ENCODE measurements at regions not wholly inside any gene's neighbourhood (a gene's known extent, or its start where the extent isn't known, plus 50 kb on each side); places are given as distances from the start of the nearest gene placed in this dataset.

GRCh38 chr5:175606409-175606808 is 51.5 kb upstream of the HRH2 start:
- CTCF ChIA-PET: no interaction called here
- POLR2A ChIA-PET: no interaction called here
- TF ChIP-seq FOS (IDR thresholded peaks at IDR 0.05; ENCODE audit: borderline replicate concordance, insufficient read depth, low read length) (no peak), EZH2 (IDR thresholded peaks at IDR 0.05; ENCODE audit: borderline replicate concordance, low read depth, low read length, severe bottlenecking) (no peak), GATA2 (IDR thresholded peaks at IDR 0.05; ENCODE audit: insufficient read depth, insufficient read length, low read depth, low read length) (no peak), MYC (IDR thresholded peaks at IDR 0.05; ENCODE audit: low read depth, low read length) (no peak), POLR2AphosphoS5 (IDR thresholded peaks at IDR 0.05; ENCODE audit: insufficient read depth, low read depth, low read length) (no peak), POLR2A (IDR thresholded peaks at IDR 0.05; ENCODE audit: low read depth, low read length) (no peak), JUN (IDR thresholded peaks at IDR 0.05; ENCODE audit: borderline replicate concordance, insufficient read depth, insufficient read length, low read depth) (no peak), CTCF (IDR thresholded peaks at IDR 0.05; ENCODE audit: extremely low read depth in 1 of 2, insufficient read depth in 1 of 2, low read depth in 1 of 2, low read length in 2 of 2) (no peak), MAX (IDR thresholded peaks at IDR 0.05; ENCODE audit: insufficient read depth, insufficient read length) (no peak)
- Histone ChIP-seq H3K27ac (ENCODE audit: insufficient read depth, low read depth, low read length) (no peak overlapping the region), H3K9me3 (replicated peaks; ENCODE audit: control insufficient read depth, insufficient read depth, low read length) (peaks cover 5% of the 10 kb centered on the region), H3K79me2 (ENCODE audit: control insufficient read depth, insufficient read depth, low read length) (no peaks in the 10 kb centered on the region), H3K4me1 (ENCODE audit: control insufficient read depth, extremely low read depth, insufficient read depth, low read length) (no peaks in the 10 kb centered on the region), H3K4me3 (replicated peaks in 1 of 3; ENCODE audit: insufficient read depth in 1 of 3, low read depth in 1 of 3, low read length in 3 of 3) (no peak overlapping the region), H3K36me3 (ENCODE audit: control insufficient read depth in 2 of 2, extremely low read depth in 1 of 2, insufficient read depth in 2 of 2, low read length in 2 of 2) (no peaks in the 10 kb centered on the region), H4K20me1 (replicated peaks; ENCODE audit: control insufficient read depth, extremely low read depth, insufficient read depth, low read length) (no peaks in the 10 kb centered on the region), H3K27me3 (ENCODE audit: control insufficient read depth in 2 of 2, insufficient read depth in 2 of 2, low read length in 2 of 2) (no peaks in the 10 kb centered on the region), H3K9ac (replicated peaks; ENCODE audit: extremely low read depth, insufficient read depth, low read length) (no peak overlapping the region), H3K9me1 (replicated peaks; ENCODE audit: control insufficient read depth, extremely low read depth, insufficient read depth, low read length) (no peaks in the 10 kb centered on the region), H2AFZ (ENCODE audit: low read depth, low read length) (no peak overlapping the region), H3K4me2 (ENCODE audit: insufficient read depth, low read length) (no peak overlapping the region)
- dilution Hi-C loops (cut with MboI; ENCODE audit: extremely low pct_ligation_motif_present, low sequenced_read_pairs): no loop called here
- no TSS peak for BruUV-seq (replicated peaks)
- FAIRE-seq: no peak
- DNase-seq (ENCODE audit: low read depth, low spot score): no peak
- intact Hi-C loops (cut with micrococcal nuclease): no loop called here

All from endothelial cell of umbilical vein (primary cell).